ENCODE measurements at regions not wholly inside any gene's neighbourhood (a gene's known extent, or its start where the extent isn't known, plus 50 kb on each side); places are given as distances from the start of the nearest gene placed in this dataset.
"Not testable (repeated sequence)": the region's sequence is repeated elsewhere in the genome, so short reads cannot be mapped to it uniquely, and the experiment has no call there.

- DNase-seq (ENCODE audit: low read depth): no peak
These were observed 490.7 kb upstream of the TENM3 start for GRCh38 chr4:181752516-181752915.

GRCh38 chr4:181753207-181753606 lies 490.0 kb upstream of the TENM3 start:
- DNase-seq (ENCODE audit: low read depth): no peak

GRCh38 chr4:181755846-181756245 lies 487.4 kb upstream of the TENM3 start:
- DNase-seq (ENCODE audit: low read depth): no peak

- DNase-seq (ENCODE audit: low read depth): no peak
These were observed 486.6 kb upstream of the TENM3 start for GRCh38 chr4:181756451-181757095.

GRCh38 chr4:181757098-181757497 lies 486.1 kb upstream of the TENM3 start:
- no peak for DNase-seq (ENCODE audit: low read depth)

- no peak for DNase-seq (ENCODE audit: low read depth)
These were observed 485.1 kb upstream of the TENM3 start for GRCh38 chr4:181757910-181758660.

- DNase-seq (ENCODE audit: low read depth): no peak
These were observed 482.6 kb upstream of the TENM3 start for GRCh38 chr4:181760560-181760959.

GRCh38 chr4:181761156-181761555 lies 482.0 kb upstream of the TENM3 start:
- DNase-seq (ENCODE audit: low read depth): no peak

GRCh38 chr4:181766061-181766548 lies 477.1 kb upstream of the TENM3 start:
- no peak for DNase-seq (ENCODE audit: low read depth)

- no peak for DNase-seq (ENCODE audit: low read depth)
These were observed 472.2 kb upstream of the TENM3 start for GRCh38 chr4:181770971-181771370.

- no peak for DNase-seq (ENCODE audit: low read depth)
These were observed 467.9 kb upstream of the TENM3 start for GRCh38 chr4:181775298-181775697.

GRCh38 chr4:181776264-181777054 lies 466.7 kb upstream of the TENM3 start:
- DNase-seq (ENCODE audit: low read depth): no peak

- no peak for DNase-seq (ENCODE audit: low read depth)
These were observed 465.7 kb upstream of the TENM3 start for GRCh38 chr4:181777518-181777917.

- DNase-seq (ENCODE audit: low read depth): no peak
These were observed 458.3 kb upstream of the TENM3 start for GRCh38 chr4:181784881-181785280.

- DNase-seq (ENCODE audit: low read depth): no peak
These were observed 450.6 kb upstream of the TENM3 start for GRCh38 chr4:181792641-181793040.

- DNase-seq (ENCODE audit: low read depth): no peak
These were observed 450.1 kb upstream of the TENM3 start for GRCh38 chr4:181793096-181793495.

GRCh38 chr4:181796502-181796901 lies 446.7 kb upstream of the TENM3 start:
- DNase-seq (ENCODE audit: low read depth): no peak

- DNase-seq (ENCODE audit: low read depth): no peak
These were observed 444.7 kb upstream of the TENM3 start for GRCh38 chr4:181798536-181798935.

- DNase-seq (ENCODE audit: low read depth): no peak
These were observed 443.6 kb upstream of the TENM3 start for GRCh38 chr4:181799561-181800069.

- no peak for DNase-seq (ENCODE audit: low read depth)
These were observed 441.0 kb upstream of the TENM3 start for GRCh38 chr4:181802207-181802606.

- no peak for DNase-seq (ENCODE audit: low read depth)
These were observed 435.4 kb upstream of the TENM3 start for GRCh38 chr4:181807771-181808170.

- no peak for DNase-seq (ENCODE audit: low read depth)
These were observed 432.5 kb upstream of the TENM3 start for GRCh38 chr4:181810711-181811110.

- DNase-seq (ENCODE audit: low read depth): not testable (repeated sequence)
These were observed 431.7 kb upstream of the TENM3 start for GRCh38 chr4:181811550-181811949.
